Fibroblast of lung (primary cell): ENCODE measurements at regions not wholly inside any gene's neighbourhood (a gene's known extent, or its start where the extent isn't known, plus 50 kb on each side); places are given as distances from the start of the nearest gene placed in this dataset.

Experiments used
- DNase-seq, 2 donors: peaks; one replicate each; pipeline versions ENCODE4 v3.0.0 to v3.0.0-alpha.2; 2010; ENCODE audit warnings: low read depth in 2 of 2
- H2AFZ ChIP-seq: 2 replicates; pipeline ENCODE4 v1.5.1; 2012; ENCODE audit warnings: low read length, control low read depth, inconsistent platforms
- H3K27ac ChIP-seq: 2 replicates; pipeline ENCODE4 v1.5.1; 2011; ENCODE audit warnings: low read length, control low read depth; ENCODE audit not compliant: insufficient read depth
- H3K27me3 ChIP-seq: 2 replicates; pipeline ENCODE4 v1.5.1; 2011; ENCODE audit warnings: mild to moderate bottlenecking, low read length; ENCODE audit not compliant: control insufficient read depth, insufficient read depth
- H3K36me3 ChIP-seq: 2 replicates; pipeline ENCODE4 v1.5.1; 2011; ENCODE audit warnings: low read length; ENCODE audit not compliant: control insufficient read depth, insufficient read depth
- H3K4me1 ChIP-seq: 2 replicates; pipeline ENCODE4 v1.5.1; 2011; ENCODE audit warnings: low read length; ENCODE audit not compliant: control insufficient read depth, insufficient read depth; ENCODE audit errors: extremely low read depth
- H3K4me2 ChIP-seq: 2 replicates; pipeline ENCODE4 v1.5.1; 2011; ENCODE audit warnings: low read length, control low read depth; ENCODE audit not compliant: insufficient read depth; ENCODE audit errors: extremely low read depth
- H3K4me3 ChIP-seq, 4 experiments: fragments of 200-600 bp in 1 of 4; sonication (generic) in 1 of 4; replicated peaks in 1 of 4; 2 replicates each; pipeline ENCODE4 v1.5.1; 2011 to 2016; ENCODE audit warnings: low read length in 4 of 4, low read depth in 3 of 4, mild to moderate bottlenecking in 3 of 4, control low read depth in 2 of 4, inconsistent platforms in 1 of 4, mixed read lengths in 1 of 4; ENCODE audit not compliant: insufficient read depth in 1 of 4; ENCODE audit errors: control extremely low read depth in 1 of 4
- H3K79me2 ChIP-seq: 2 replicates; pipeline ENCODE4 v1.5.1; 2012; ENCODE audit warnings: mild to moderate bottlenecking, low read length, inconsistent platforms; ENCODE audit not compliant: control insufficient read depth, insufficient read depth
- H3K9ac ChIP-seq: 2 replicates; pipeline ENCODE4 v1.5.1; 2011; ENCODE audit warnings: mild to moderate bottlenecking, low read length, control low read depth; ENCODE audit not compliant: insufficient read depth
- H3K9me3 ChIP-seq: 2 replicates; pipeline ENCODE4 v1.5.1; 2012; ENCODE audit warnings: low read depth, low read length; ENCODE audit not compliant: control insufficient read depth, insufficient read depth
- H4K20me1 ChIP-seq: 2 replicates; pipeline ENCODE4 v1.5.1; 2011; ENCODE audit warnings: low read length; ENCODE audit not compliant: control insufficient read depth, insufficient read depth; ENCODE audit errors: extremely low read depth
- EZH2 ChIP-seq: IDR thresholded peaks from 2 replicates; pipeline ENCODE4 v1.5.1; 2012; ENCODE audit warnings: low read length, control low read depth, mild to moderate bottlenecking; ENCODE audit errors: missing control alignments
- TF ChIP-seq, protein P1 (sequence below), 2 donors: IDR thresholded peaks in 1 of 2; conservative IDR thresholded peaks in 1 of 2; 1 replicate in 1 of 2; 2 replicates in 1 of 2; pipeline ENCODE4 v1.5.1; 2011 to 2012; ENCODE audit warnings: low read length in 2 of 2, control low read depth in 1 of 2, inconsistent platforms in 1 of 2, low read depth in 1 of 2, mild to moderate bottlenecking in 1 of 2

- Histone ChIP-seq H3K4me3 (no peak overlapping the region), H3K79me2 (no peaks in the 10 kb centered on the region), H3K36me3 (no peaks in the 10 kb centered on the region)
Observed at GRCh38 chr14:94979891-94980290, 177.4 kb downstream of the DICER1 start.

GRCh38 chr14:94977016-94977415 is 180.3 kb downstream of the DICER1 start:
- Histone ChIP-seq H3K4me3 (no peak overlapping the region), H3K27ac (no peak overlapping the region), H3K79me2 (no peaks in the 10 kb centered on the region), H3K4me1 (no peaks in the 10 kb centered on the region), H3K9me3 (no peaks in the 10 kb centered on the region), H3K4me2 (no peak overlapping the region), H2AFZ (no peak overlapping the region), H4K20me1 (no peaks in the 10 kb centered on the region), H3K9ac (no peak overlapping the region), H3K27me3 (no peaks in the 10 kb centered on the region), H3K36me3 (no peaks in the 10 kb centered on the region)
- no peak for DNase-seq
- TF ChIP-seq, protein P1, sequence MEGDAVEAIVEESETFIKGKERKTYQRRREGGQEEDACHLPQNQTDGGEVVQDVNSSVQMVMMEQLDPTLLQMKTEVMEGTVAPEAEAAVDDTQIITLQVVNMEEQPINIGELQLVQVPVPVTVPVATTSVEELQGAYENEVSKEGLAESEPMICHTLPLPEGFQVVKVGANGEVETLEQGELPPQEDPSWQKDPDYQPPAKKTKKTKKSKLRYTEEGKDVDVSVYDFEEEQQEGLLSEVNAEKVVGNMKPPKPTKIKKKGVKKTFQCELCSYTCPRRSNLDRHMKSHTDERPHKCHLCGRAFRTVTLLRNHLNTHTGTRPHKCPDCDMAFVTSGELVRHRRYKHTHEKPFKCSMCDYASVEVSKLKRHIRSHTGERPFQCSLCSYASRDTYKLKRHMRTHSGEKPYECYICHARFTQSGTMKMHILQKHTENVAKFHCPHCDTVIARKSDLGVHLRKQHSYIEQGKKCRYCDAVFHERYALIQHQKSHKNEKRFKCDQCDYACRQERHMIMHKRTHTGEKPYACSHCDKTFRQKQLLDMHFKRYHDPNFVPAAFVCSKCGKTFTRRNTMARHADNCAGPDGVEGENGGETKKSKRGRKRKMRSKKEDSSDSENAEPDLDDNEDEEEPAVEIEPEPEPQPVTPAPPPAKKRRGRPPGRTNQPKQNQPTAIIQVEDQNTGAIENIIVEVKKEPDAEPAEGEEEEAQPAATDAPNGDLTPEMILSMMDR (conservative IDR thresholded peaks at IDR 0.05 in 1 of 2, IDR thresholded peaks at IDR 0.05 in 1 of 2; ENCODE audit: low read depth in 1 of 2, low read length in 2 of 2), result no peak
- TF ChIP-seq EZH2, result no peak

More at GRCh38 chr14:94979891-94980290, 177.4 kb downstream of the DICER1 start:
- no peaks in the 10 kb centered on the region for H3K9me3 ChIP-seq
- H4K20me1 ChIP-seq, result no peaks in the 10 kb centered on the region
- no peak for DNase-seq
- H3K4me2 ChIP-seq, result no peak overlapping the region
- no peak overlapping the region for H3K27ac ChIP-seq
- TF ChIP-seq, protein P1 (conservative IDR thresholded peaks at IDR 0.05 in 1 of 2, IDR thresholded peaks at IDR 0.05 in 1 of 2; ENCODE audit: low read depth in 1 of 2, low read length in 2 of 2), result no peak
- no peak for TF ChIP-seq EZH2
- H3K4me1 ChIP-seq, result no peaks in the 10 kb centered on the region
- H2AFZ ChIP-seq, result no peak overlapping the region
- no peak overlapping the region for H3K9ac ChIP-seq
- H3K27me3 ChIP-seq, result no peaks in the 10 kb centered on the region

DNA sequence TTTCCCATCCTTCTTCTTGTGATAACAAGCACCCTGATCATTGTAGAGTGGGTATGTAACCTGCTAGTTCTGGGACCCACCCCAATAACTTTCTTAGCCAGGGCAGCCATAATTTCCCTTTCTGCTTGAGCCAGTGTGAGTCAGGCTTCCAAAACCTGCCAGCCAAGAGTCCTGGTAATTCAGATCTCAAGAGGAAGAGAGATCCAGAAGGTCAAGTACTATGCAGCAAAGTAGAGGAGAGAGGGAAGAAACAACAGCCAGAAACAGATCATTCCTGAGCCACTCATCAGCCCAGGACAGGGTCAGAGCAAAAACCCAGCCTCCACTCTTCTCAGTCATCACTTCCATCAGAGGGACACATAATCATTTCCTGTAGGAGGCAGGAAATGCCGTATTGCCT is 182.0 kb downstream of the DICER1 start:
- Histone ChIP-seq H3K27me3 (no peaks in the 10 kb centered on the region), H4K20me1 (no peaks in the 10 kb centered on the region), H3K36me3 (no peaks in the 10 kb centered on the region), H2AFZ (no peak overlapping the region), H3K4me1 (no peaks in the 10 kb centered on the region), H3K9ac (no peak overlapping the region), H3K79me2 (no peaks in the 10 kb centered on the region), H3K9me3 (no peaks in the 10 kb centered on the region), H3K4me3 (no peak overlapping the region), H3K27ac (no peak overlapping the region), H3K4me2 (no peak overlapping the region)
- no peak for DNase-seq
- no peak for TF ChIP-seq EZH2
- TF ChIP-seq, protein P1 (conservative IDR thresholded peaks at IDR 0.05 in 1 of 2, IDR thresholded peaks at IDR 0.05 in 1 of 2; ENCODE audit: low read depth in 1 of 2, low read length in 2 of 2), result no peak
